ENCODE measurements at regions not wholly inside any gene's neighbourhood (a gene's known extent, or its start where the extent isn't known, plus 50 kb on each side); places are given as distances from the start of the nearest gene placed in this dataset.

GRCh38 chr1:209473025-209473424 lies 110.5 kb upstream of the CAMK1G start:
- Histone ChIP-seq H3K4me3 (no peak overlapping the region), H3K4me1 (no peaks in the 10 kb centered on the region), H3K36me3 (no peaks in the 10 kb centered on the region), H3K27me3 (no peaks in the 10 kb centered on the region), H3K9me3 (no peaks in the 10 kb centered on the region), H3K27ac (no peak overlapping the region)
- in situ Hi-C loops (cut with MboI; ENCODE audit: low pct_ligation_motif_present in 1 of 4, low pct_unique_long_range_greater_than_20kb in 1 of 4, low sequenced_read_pairs in 3 of 4), result no loop called here
- no peak for DNase-seq
- intact Hi-C loops (cut with DNase I; ENCODE audit: low total_unique reads), result no loop called here
- TF ChIP-seq POLR2AphosphoS5 (IDR thresholded peaks at IDR 0.05), result no peak
- TF ChIP-seq POLR2A (IDR thresholded peaks at IDR 0.05), result no peak
- TF ChIP-seq, protein P1, sequence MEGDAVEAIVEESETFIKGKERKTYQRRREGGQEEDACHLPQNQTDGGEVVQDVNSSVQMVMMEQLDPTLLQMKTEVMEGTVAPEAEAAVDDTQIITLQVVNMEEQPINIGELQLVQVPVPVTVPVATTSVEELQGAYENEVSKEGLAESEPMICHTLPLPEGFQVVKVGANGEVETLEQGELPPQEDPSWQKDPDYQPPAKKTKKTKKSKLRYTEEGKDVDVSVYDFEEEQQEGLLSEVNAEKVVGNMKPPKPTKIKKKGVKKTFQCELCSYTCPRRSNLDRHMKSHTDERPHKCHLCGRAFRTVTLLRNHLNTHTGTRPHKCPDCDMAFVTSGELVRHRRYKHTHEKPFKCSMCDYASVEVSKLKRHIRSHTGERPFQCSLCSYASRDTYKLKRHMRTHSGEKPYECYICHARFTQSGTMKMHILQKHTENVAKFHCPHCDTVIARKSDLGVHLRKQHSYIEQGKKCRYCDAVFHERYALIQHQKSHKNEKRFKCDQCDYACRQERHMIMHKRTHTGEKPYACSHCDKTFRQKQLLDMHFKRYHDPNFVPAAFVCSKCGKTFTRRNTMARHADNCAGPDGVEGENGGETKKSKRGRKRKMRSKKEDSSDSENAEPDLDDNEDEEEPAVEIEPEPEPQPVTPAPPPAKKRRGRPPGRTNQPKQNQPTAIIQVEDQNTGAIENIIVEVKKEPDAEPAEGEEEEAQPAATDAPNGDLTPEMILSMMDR (IDR thresholded peaks at IDR 0.05), result no peak
- TF ChIP-seq EP300 (IDR thresholded peaks at IDR 0.05; ENCODE audit: low read depth), result no peak

GRCh38 chr1:209480345-209480744 lies 103.2 kb upstream of the CAMK1G start:
- in situ Hi-C loops (cut with MboI; ENCODE audit: low pct_ligation_motif_present in 1 of 4, low pct_unique_long_range_greater_than_20kb in 1 of 4, low sequenced_read_pairs in 3 of 4) (no loop called here), intact Hi-C loops (cut with DNase I; ENCODE audit: low total_unique reads) (no loop called here)
- no peak for DNase-seq
- TF ChIP-seq, protein P1 (IDR thresholded peaks at IDR 0.05), result no peak
- TF ChIP-seq POLR2A (IDR thresholded peaks at IDR 0.05) (no peak), POLR2AphosphoS5 (IDR thresholded peaks at IDR 0.05) (no peak), EP300 (IDR thresholded peaks at IDR 0.05; ENCODE audit: low read depth) (no peak)
- no peak overlapping the region for H3K27ac ChIP-seq
- WGBS, 2 donors (ENCODE audit: low coverage in 1 of 2), result 86 to 93% methylated on average over 6 of the region's 6 CpGs
- no peaks in the 10 kb centered on the region for H3K36me3 ChIP-seq
- no peaks in the 10 kb centered on the region for H3K4me1 ChIP-seq
- no peaks in the 10 kb centered on the region for H3K27me3 ChIP-seq
- no peaks in the 10 kb centered on the region for H3K9me3 ChIP-seq
- no peak overlapping the region for H3K4me3 ChIP-seq

DNA sequence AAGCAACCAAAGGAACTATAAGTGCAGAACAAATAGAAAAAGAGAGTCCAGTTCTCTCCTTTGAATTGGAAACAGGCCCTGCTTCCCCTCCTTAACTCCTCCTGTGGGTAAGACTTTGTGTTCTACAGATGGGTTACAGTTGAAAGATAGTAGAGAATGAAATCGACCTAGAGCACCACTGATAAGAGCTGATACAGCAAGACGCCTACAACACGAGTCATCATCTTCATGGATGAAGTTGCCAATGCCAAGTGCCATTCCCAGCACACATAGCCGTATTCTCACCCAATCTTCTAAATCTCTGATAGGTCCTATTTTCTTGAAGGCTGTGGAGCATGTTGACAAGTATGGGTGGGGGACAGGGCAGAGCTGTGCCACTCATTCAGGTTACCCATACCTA lies 99.8 kb upstream of the CAMK1G start:
- DNase-seq, result no peak
- no peaks in the 10 kb centered on the region for H3K36me3 ChIP-seq
- TF ChIP-seq POLR2AphosphoS5 (IDR thresholded peaks at IDR 0.05), result no peak
- no peak for TF ChIP-seq POLR2A (IDR thresholded peaks at IDR 0.05)
- TF ChIP-seq, protein P1 (IDR thresholded peaks at IDR 0.05), result no peak
- TF ChIP-seq EP300 (IDR thresholded peaks at IDR 0.05; ENCODE audit: low read depth), result no peak
- H3K27ac ChIP-seq, result no peak overlapping the region
- intact Hi-C loops (cut with DNase I; ENCODE audit: low total_unique reads) (no loop called here), in situ Hi-C loops (cut with MboI; ENCODE audit: low pct_ligation_motif_present in 1 of 4, low pct_unique_long_range_greater_than_20kb in 1 of 4, low sequenced_read_pairs in 3 of 4) (no loop called here)
- H3K27me3 ChIP-seq, result no peaks in the 10 kb centered on the region
- H3K4me3 ChIP-seq, result no peak overlapping the region
- 79 to 100% methylated on average over 3 to 4 of the region's 4 CpGs for WGBS, 2 donors (ENCODE audit: low coverage in 1 of 2)
- no peaks in the 10 kb centered on the region for H3K4me1 ChIP-seq
- no peaks in the 10 kb centered on the region for H3K9me3 ChIP-seq

DNA sequence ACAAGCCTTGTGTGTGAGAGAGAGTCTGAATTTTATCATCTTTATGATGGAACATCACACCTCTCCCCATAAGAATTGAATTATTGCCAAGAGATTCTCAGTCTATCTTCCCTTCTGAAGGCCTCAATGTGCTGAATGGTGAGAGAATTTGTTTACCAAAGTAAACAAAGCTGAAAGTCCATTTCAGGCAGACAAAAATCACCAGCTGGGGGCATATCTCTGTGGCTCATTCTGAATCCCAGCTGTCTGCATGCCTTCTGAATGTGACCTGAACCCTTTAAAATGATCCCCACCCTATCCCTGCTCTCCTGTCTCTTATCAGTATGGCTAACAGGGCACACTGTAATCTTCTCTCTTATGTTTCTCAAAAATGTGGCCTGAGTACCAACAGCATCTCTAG lies 99.1 kb upstream of the CAMK1G start:
- Histone ChIP-seq H3K36me3 (no peaks in the 10 kb centered on the region), H3K27me3 (no peaks in the 10 kb centered on the region), H3K27ac (no peak overlapping the region), H3K9me3 (no peaks in the 10 kb centered on the region), H3K4me1 (no peaks in the 10 kb centered on the region), H3K4me3 (no peak overlapping the region)
- no peak for DNase-seq
- TF ChIP-seq EP300 (IDR thresholded peaks at IDR 0.05; ENCODE audit: low read depth), result no peak
- no peak for TF ChIP-seq POLR2AphosphoS5 (IDR thresholded peaks at IDR 0.05)
- no peak for TF ChIP-seq POLR2A (IDR thresholded peaks at IDR 0.05)
- TF ChIP-seq, protein P1 (IDR thresholded peaks at IDR 0.05), result no peak
- intact Hi-C loops (cut with DNase I; ENCODE audit: low total_unique reads), result no loop called here
- in situ Hi-C loops (cut with MboI; ENCODE audit: low pct_ligation_motif_present in 1 of 4, low pct_unique_long_range_greater_than_20kb in 1 of 4, low sequenced_read_pairs in 3 of 4), result no loop called here
